ENCODE measurements at regions not wholly inside any gene's neighbourhood (a gene's known extent, or its start where the extent isn't known, plus 50 kb on each side); places are given as distances from the start of the nearest gene placed in this dataset.

DNA sequence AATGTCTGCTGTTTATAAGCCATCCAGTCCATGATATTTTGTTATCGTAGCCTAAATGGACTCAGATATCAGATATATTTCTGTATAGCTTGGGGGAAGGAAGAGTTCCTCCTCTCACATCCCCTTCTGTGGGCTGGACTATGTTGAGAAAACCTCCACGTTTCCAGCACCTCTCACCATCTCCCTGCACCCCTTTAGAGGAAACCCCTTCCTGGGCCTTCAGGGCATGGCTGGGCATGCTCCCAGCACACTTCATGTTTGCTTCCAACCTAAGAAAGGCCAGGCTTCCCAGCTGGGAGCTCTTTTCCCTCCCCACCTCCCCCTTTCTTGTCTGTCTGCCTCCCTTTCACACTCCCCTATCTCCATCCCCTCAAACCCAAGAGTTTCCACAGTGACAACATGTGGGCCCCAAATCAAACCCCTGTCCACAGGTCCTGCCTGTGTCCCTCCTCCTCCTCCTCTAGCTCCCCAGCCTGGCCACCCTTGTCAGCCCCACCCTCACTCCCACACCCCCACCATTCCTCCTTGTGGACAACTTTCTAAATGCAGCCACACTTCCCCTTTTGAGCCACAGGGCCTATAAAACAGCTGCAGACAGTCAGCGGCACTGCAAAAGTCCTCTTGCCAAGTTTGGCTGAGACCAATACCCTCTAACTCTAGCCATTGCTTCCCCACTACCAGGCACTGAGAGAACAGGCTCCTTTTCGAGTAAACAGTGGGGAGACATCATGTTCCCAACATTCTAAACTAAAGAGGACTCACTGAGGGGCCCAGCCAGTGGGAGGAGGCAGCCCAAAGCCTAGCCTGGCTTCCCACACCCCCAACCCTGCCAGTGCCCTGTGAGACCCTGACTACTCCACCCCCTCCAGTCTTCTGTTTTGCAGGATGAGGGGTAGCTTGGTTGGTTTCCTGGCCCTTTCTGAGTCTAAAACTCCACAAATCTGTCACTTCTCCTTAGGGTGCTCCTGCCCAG, 120.5 kb downstream of the ZFP36L2 start:
- peak; percentile 51 for DNase-seq

GRCh38 chr2:43104763-43105162, 121.6 kb downstream of the ZFP36L2 start:
- no peak for DNase-seq

DNA sequence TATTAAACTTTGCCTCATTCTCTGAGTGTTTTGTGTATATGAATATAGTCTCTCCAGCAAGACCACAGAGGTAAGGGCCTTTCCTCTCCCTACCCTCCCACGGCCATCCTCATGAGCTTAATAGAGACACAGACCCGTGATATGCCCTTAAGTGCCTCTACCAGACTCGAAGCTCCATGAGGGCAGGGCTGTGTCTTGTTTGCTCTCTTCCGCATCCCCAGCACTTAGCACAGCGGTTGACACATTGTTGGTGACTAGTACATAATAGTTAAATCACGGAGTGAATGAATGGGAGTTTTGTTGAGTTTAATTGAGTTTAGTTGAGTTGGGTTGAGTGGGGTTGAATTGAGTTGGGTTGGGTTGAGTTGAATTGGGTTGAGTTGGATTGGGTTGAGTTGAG, 122.3 kb downstream of the ZFP36L2 start:
- no peak for DNase-seq

- DNase-seq, result no peak
Measured at GRCh38 chr2:43103093-43103404, 123.4 kb downstream of the ZFP36L2 start.

GRCh38 chr2:43102366-43103092, 123.9 kb downstream of the ZFP36L2 start:
- DNase-seq, result no peak

- no peak for DNase-seq
Measured at GRCh38 chr2:43101751-43102150, 124.7 kb downstream of the ZFP36L2 start.

DNA sequence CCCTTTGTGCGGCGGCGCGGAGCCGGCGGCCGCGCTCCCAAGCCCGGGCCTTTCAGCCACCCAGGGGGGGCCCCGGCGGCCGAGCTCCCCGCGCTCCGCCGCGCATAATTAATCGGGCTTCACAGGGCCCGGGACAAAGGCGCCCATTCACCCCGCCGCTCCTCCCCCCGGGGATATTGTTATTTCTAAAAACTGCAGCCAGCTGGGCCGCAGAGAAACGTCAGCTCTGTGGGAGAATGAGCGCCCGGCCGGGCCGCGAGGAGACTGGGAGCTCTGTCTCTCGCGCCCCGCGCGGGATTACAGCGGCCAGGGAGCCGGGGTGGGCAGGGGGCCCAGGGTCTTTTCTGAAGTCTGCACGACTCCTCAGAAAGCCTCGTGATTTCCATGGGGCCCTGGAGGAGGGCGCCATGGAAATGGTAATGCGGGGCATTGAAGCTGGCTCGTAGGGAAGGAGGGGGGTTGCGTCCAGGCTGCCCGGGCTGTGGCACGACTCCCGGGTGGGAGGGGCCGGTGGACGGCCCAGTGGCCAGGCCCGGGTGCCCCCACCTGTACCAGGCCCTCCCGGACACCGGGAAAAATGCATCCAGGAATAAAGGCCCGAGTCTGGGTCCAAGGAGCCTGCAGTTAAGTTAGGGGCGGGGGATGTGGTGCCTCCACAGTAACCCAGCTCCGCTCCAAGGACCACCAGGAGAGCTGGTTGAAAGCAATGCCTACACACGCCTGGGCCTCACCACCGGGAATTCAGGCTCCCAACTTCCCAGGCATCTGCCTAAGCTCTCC, 125.3 kb downstream of the ZFP36L2 start:
- no peak for DNase-seq

DNA sequence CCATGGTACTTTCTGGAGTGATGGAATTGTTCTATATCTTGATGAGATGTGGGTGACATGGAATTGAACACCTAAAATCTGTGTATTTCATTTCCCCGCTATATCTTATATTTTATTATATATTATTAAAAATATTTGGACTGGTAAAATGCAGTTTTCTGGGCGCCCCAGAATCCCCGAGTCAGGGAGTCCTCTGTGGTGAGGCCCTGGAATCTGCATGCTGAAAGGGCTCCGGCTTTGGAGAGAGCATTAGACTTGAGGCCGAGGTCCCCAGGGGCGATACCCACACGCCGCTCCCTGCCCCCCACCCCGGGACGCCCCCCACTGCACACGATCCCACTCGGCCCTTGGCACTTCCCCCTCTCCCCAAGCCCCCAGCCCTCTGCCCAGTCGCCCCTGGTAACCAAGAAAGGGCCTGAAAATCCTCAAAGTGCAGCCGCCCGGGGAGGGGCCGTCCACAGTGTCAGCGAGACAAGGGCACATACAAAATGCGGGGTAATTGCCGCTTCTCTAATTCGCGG, 126.0 kb downstream of the ZFP36L2 start:
- DNase-seq, result no peak

DNA sequence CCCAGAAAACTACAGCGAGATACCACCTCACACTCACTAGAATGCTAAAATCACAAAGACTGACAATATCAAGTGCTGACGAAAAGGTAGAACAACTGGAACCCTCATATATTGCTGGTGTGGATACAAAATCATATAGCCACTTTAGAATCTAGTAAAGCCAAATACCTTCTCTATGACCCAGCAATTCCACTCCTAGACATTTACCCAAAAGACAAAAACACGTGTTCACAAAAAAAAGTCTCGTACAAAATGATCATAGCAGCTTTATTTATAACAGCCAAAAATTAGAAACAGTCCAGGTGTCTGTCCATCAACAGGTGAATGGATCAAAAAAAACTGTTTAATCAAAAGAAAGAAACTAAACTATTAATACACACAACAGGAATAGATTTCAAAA, 126.6 kb downstream of the ZFP36L2 start:
- DNase-seq, result no peak

DNA sequence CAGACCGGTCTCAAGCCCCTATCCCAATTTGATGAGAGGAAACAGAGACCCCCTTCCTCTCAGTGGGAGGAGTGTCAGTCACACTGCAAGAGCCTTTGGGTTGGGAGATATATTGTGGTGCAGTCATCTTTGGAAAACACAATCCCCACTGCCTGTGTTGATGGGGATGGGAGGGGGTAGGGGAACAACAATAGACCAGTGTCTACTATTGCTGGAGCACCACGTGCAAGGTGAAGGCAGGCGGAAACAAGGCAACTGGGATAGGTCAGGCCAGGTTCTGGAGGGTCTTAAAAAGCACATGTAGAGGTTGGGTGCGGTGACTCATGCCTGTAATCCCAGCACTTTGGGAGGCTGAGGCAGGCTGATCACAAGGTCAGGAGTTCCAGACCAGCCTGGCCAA, 127.9 kb downstream of the ZFP36L2 start:
- no peak for DNase-seq

GRCh38 chr2:43097644-43098408, 128.6 kb downstream of the ZFP36L2 start:
- DNase-seq, result no peak

GRCh38 chr2:43095533-43096295, 130.7 kb downstream of the ZFP36L2 start:
- DNase-seq, result no peak

- DNase-seq, result no peak
Measured at GRCh38 chr2:43092520-43093179, 133.8 kb downstream of the ZFP36L2 start.

DNA sequence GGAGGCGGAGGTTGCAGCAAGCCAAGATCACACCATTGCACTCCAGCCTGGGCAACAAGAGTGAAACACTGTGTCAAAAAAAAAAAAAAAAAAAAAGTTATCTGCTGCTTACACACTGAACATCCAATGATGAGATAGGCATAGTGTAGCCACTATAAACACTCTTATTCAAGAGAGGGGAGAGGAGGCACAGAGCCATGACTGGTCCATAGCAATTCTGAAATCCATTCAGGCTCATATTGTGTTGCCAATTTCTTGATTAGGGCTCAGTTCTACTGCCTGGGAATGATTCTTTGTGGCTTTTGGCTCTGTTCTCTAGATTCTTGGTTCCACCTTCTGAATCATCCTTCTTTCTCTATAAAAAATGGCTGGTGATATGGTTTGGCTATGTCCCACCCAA, 136.1 kb downstream of the ZFP36L2 start:
- no peak for DNase-seq

DNA sequence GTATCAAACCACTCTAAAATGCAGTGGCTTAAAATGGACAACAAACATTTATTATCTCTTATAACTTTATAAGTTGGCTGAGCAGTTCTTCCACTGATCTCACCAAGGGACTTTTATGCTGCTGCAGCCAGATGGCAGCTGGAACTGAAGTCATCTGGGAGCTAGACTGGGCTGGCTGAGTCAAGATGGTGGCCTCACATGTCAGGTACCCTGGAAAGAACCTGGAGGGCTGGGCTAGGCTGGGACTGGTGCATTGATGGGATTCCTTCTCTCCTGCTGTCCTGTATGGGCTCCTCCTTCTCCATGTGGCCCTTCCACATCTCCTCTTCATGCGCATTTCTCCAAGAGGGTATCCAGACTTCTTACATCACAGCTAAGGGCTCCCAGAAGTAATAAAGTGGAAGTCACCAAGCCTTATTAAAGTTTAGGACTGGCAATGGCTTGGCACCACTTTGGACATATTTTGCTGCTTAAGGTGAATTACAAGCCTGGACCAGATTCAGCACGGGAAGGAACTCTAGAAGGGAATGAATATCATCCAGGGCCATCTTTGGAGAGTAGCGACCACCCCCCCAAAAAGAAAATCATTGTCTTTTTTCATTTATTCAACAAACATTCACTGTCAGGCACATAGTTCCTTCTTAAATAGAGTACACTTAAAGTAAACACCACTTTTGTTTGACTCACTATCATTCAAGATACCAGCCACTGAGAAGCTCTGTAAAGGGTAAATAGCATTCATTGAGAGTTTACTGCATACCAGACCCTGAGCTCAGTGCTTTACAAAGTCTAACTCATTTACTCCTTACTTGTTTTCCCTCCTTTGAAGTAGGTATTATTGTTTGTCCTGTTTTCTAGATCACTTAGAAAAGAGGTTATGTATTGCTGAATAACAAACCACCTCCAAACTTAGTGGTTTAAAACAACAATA, 138.0 kb downstream of the ZFP36L2 start:
- no peak for DNase-seq

DNA sequence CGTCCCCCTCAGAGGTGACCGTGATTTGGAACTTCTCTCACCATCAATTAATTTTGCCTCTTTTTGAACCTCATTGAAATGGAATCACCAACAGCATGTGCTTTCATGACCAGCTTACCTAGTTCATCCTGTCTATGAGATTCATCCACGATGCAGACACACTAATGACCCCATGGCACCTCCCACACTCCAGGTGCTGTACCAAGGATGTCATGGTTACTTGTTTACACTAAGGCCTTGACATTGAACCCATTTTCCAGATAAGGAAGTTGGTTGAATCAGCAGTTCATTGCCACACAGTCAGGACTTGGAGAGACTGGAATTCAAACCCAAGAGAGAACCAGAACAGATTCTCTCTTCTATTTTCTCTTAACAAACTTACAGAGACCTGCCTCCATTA, 139.0 kb downstream of the ZFP36L2 start:
- DNase-seq, result no peak

- DNase-seq, result peak; percentile 100
Measured at GRCh38 chr2:43086451-43087221, 139.8 kb downstream of the ZFP36L2 start.

- no peak for DNase-seq
Measured at GRCh38 chr2:43085929-43086328, 140.5 kb downstream of the ZFP36L2 start.

- no peak for DNase-seq
Measured at GRCh38 chr2:43085505-43085904, 140.9 kb downstream of the ZFP36L2 start.

Data from fibroblast of skin of abdomen (primary cell).